ENCODE measurements at regions not wholly inside any gene's neighbourhood (a gene's known extent, or its start where the extent isn't known, plus 50 kb on each side); places are given as distances from the start of the nearest gene placed in this dataset.

GRCh38 chr13:71067165-71067815 lies 799.7 kb downstream of the DACH1 start:
- Mint-ChIP-seq H3K9me3 (peaks cover 13% of the 10 kb centered on the region), H3K4me1 (ENCODE audit: low read depth) (no peaks in the 10 kb centered on the region), H3K27me3 (no peaks in the 10 kb centered on the region), H3K27ac (no peak overlapping the region), H3K4me3 (no peak overlapping the region), H3K36me3 (ENCODE audit: low read depth) (no peaks in the 10 kb centered on the region)
- CTCF ChIA-PET, result interaction anchor here (0.6 kb wide), 1 partner anchor 190 kb away, joined by 3 read pairs; no protein-coding TSS in a partner anchor
- TF ChIP-seq, protein P1, sequence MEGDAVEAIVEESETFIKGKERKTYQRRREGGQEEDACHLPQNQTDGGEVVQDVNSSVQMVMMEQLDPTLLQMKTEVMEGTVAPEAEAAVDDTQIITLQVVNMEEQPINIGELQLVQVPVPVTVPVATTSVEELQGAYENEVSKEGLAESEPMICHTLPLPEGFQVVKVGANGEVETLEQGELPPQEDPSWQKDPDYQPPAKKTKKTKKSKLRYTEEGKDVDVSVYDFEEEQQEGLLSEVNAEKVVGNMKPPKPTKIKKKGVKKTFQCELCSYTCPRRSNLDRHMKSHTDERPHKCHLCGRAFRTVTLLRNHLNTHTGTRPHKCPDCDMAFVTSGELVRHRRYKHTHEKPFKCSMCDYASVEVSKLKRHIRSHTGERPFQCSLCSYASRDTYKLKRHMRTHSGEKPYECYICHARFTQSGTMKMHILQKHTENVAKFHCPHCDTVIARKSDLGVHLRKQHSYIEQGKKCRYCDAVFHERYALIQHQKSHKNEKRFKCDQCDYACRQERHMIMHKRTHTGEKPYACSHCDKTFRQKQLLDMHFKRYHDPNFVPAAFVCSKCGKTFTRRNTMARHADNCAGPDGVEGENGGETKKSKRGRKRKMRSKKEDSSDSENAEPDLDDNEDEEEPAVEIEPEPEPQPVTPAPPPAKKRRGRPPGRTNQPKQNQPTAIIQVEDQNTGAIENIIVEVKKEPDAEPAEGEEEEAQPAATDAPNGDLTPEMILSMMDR (IDR thresholded peaks at IDR 0.05), result no peak
- ATAC-seq (no peak), DNase-seq (no peak)
- POLR2A ChIA-PET, result no interaction called here
- intact Hi-C loops (cut with micrococcal nuclease), result loop anchor here (10.0 kb wide), 1 partner anchor 408 kb away; no protein-coding TSS in a partner anchor

DNA sequence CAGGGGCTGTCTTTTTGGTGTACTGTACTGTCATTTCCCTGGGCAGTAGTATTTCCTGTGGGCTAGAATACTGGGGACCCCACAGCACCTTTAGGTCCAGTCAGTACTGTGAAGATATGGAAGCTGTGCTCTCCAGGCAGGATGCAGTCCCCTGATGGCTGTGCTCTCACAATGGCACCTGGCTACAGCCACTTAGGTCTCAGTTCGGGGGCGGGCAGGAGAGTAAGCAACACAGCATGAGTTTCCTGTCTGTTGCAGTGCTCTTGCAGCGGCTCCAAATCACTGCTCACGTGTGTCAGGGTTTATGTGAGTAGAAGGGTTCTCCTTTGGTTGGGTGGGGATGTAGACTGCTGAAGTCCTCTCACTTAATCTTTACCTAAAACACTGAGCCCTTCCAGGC lies 810.4 kb downstream of the DACH1 start:
- intact Hi-C loops (cut with micrococcal nuclease), result no loop called here
- POLR2A ChIA-PET, result no interaction called here
- Mint-ChIP-seq H3K27ac (no peak overlapping the region), H3K4me1 (ENCODE audit: low read depth) (no peaks in the 10 kb centered on the region), H3K4me3 (no peak overlapping the region), H3K27me3 (no peaks in the 10 kb centered on the region), H3K9me3 (peaks cover 7% of the 10 kb centered on the region), H3K36me3 (ENCODE audit: low read depth) (no peaks in the 10 kb centered on the region)
- DNase-seq (no peak), ATAC-seq (no peak)
- TF ChIP-seq, protein P1 (IDR thresholded peaks at IDR 0.05), result no peak
- CTCF ChIA-PET, result no interaction called here

DNA sequence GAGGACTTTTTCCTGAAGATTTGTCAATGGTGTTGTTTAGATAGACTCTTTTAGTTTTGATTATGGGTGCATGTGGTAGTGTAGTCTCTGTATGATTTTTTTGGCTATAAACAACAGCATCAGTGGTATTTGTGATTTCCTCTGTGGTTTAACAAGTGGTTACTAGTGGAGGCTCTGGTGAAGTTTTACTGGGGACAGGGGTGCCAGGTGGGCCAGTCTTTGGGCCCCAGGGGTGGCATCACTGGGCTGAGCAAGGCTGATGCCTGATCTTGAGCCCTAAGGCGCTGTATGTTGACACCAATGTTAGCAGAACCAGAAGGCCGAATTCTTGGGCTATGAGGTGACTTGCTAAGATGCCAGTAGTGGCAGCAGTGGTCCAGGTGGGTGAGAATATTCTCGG lies 811.4 kb downstream of the DACH1 start:
- ChIA-PET CTCF (no interaction called here), POLR2A (no interaction called here)
- H3K36me3 Mint-ChIP-seq (ENCODE audit: low read depth), result no peaks in the 10 kb centered on the region
- H3K9me3 Mint-ChIP-seq, result peaks cover 7% of the 10 kb centered on the region
- TF ChIP-seq, protein P1 (IDR thresholded peaks at IDR 0.05), result no peak
- DNase-seq (no peak), ATAC-seq (no peak)
- no peak overlapping the region for H3K4me3 Mint-ChIP-seq
- H3K27me3 Mint-ChIP-seq, result no peaks in the 10 kb centered on the region
- intact Hi-C loops (cut with micrococcal nuclease), result no loop called here
- H3K4me1 Mint-ChIP-seq (ENCODE audit: low read depth), result no peaks in the 10 kb centered on the region
- H3K27ac Mint-ChIP-seq, result no peak overlapping the region

- intact Hi-C loops (cut with micrococcal nuclease), result no loop called here
- Mint-ChIP-seq H3K4me1 (ENCODE audit: low read depth) (no peaks in the 10 kb centered on the region), H3K4me3 (no peak overlapping the region), H3K9me3 (peaks cover 7% of the 10 kb centered on the region), H3K27ac (no peak overlapping the region), H3K36me3 (ENCODE audit: low read depth) (no peaks in the 10 kb centered on the region), H3K27me3 (no peaks in the 10 kb centered on the region)
- ATAC-seq, result no peak
- ChIA-PET POLR2A (no interaction called here), CTCF (no interaction called here)
- DNase-seq, result no peak
- TF ChIP-seq, protein P1 (IDR thresholded peaks at IDR 0.05), result no peak
Measured at GRCh38 chr13:71055047-71055446, 812.0 kb downstream of the DACH1 start.

GRCh38 chr13:71054358-71054757 lies 812.6 kb downstream of the DACH1 start:
- POLR2A ChIA-PET, result no interaction called here
- intact Hi-C loops (cut with micrococcal nuclease), result no loop called here
- Mint-ChIP-seq H3K9me3 (peaks cover 9% of the 10 kb centered on the region), H3K4me3 (no peak overlapping the region), H3K36me3 (ENCODE audit: low read depth) (no peaks in the 10 kb centered on the region), H3K27me3 (no peaks in the 10 kb centered on the region), H3K4me1 (ENCODE audit: low read depth) (no peaks in the 10 kb centered on the region), H3K27ac (no peak overlapping the region)
- CTCF ChIA-PET, result no interaction called here
- TF ChIP-seq, protein P1 (IDR thresholded peaks at IDR 0.05), result no peak
- ATAC-seq (no peak), DNase-seq (no peak)

Measured in activated CD8-positive, alpha-beta T cell treated with anti-CD3 and anti-CD28 coated beads for 36 hours (primary cell).